GM18499 (cell line): ENCODE measurements at regions not wholly inside any gene's neighbourhood (a gene's known extent, or its start where the extent isn't known, plus 50 kb on each side); places are given as distances from the start of the nearest gene placed in this dataset.

Experiments used
- ATAC-seq: cut with Tn5 transposase; IDR thresholded peaks from one replicate; pipeline ENCODE4 v1.9.1; 2021; ENCODE audit warnings: moderate number of reproducible peaks; ENCODE audit not compliant: insufficient read depth, unreplicated experiment

DNA sequence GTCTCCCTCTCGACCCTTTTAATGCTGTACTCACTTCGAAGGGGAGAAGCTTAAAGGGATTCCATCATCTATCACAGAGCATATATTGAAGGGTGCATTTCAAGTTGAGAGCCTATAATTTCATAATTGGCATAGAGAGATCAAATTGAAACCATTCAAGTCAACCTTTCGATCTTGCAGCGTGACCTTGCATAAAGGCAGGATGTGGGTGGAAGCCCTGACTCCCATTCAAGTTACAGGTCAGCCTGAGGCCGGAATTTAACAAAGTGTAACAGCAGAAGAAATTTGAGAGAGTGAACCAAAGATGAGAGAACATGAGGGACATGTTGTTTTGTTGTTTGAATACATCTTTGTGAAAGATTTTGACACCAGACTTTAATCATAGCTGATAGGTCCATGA lies 195.3 kb upstream of the TPK1 start:
- no peak for ATAC-seq

- ATAC-seq: no peak
Observed at GRCh38 chr7:145030754-145031153, 194.9 kb upstream of the TPK1 start.

GRCh38 chr7:145020454-145020853 lies 184.6 kb upstream of the TPK1 start:
- no peak for ATAC-seq

GRCh38 chr7:145016068-145016467 lies 180.2 kb upstream of the TPK1 start:
- ATAC-seq: no peak

DNA sequence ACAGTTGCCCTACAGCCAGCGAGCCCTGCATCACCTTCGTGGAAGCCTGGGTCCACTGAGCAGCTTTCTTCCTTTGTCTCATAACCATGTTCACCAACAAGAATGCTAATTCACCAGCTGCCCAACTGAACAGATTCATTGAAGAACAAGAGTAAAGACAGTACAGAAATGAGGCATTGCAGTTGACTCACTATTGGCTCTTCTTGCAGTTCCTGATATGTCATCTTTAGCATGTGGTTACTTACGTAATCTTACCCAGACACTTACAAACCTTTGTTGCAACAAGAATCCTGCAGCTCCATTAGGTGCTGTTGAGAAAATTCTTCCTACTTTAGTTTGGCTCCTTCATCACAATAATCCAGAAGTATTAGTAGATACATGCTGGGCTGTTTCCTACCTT lies 174.0 kb upstream of the TPK1 start:
- no peak for ATAC-seq

GRCh38 chr7:145005601-145006000 lies 169.7 kb upstream of the TPK1 start:
- no peak for ATAC-seq

GRCh38 chr7:144997512-144997911 lies 161.7 kb upstream of the TPK1 start:
- ATAC-seq: no peak

DNA sequence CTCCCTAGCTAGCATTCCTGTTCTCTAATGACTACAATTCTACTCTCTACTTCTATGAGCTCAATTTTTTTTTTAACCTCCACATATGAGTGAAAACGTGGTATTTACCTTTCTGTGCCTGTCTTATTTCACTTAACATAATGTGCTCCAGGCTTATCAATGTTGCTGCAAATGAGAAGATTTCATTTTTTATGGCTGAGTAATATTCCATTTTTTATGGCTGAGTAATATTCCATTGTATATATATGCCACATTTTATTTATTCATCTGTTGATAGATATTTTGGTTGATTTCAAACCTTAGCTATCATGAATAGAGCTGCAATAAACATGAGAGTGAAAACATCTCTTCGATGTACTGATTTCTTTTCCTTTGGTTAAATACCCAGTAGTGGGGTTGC lies 159.6 kb upstream of the TPK1 start:
- ATAC-seq: no peak

- ATAC-seq: no peak
Observed at GRCh38 chr7:144991041-144991440, 155.2 kb upstream of the TPK1 start.

GRCh38 chr7:144987686-144988085 lies 151.8 kb upstream of the TPK1 start:
- no peak for ATAC-seq

- ATAC-seq: no peak
Observed at GRCh38 chr7:144982133-144982532, 146.3 kb upstream of the TPK1 start.

DNA sequence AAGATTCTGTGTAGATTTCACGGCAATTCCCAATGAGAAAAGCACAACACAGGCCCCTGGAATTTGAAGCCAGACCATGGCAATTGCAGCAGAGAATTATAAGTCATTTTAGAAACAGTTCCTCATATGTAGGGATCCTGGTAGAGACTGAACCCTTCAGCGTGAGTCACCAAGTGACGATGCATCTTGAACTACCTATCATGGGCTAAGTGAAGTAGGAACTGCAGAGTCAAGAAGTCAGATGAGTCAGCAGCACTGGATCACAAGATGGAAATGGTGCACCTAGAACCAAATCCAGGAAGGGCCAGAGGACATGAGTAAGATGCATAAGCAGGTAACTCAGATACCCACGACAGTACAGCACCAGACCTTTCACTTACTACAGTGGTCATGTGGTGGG lies 140.0 kb upstream of the TPK1 start:
- no peak for ATAC-seq

- no peak for ATAC-seq
Observed at GRCh38 chr7:144969787-144970186, 133.9 kb upstream of the TPK1 start.

DNA sequence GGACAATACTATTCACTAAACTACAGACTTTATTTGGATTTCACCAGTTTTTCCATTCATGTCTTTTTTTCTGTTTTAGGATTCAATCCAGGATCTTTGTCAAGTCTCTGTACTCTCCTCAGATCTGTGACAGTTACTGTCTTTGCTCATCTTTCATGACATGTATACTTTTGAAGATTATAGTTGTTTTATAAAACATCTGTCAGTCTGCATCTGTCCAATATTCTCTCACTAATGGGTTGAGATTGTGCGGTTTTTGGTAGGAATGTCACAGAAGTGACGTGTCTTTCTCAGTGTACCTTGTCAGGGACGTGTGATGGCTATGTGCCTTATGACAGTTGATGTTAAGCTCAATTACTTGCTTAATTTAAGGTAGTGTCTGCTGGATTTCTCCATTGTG lies 124.9 kb upstream of the TPK1 start:
- ATAC-seq: no peak

DNA sequence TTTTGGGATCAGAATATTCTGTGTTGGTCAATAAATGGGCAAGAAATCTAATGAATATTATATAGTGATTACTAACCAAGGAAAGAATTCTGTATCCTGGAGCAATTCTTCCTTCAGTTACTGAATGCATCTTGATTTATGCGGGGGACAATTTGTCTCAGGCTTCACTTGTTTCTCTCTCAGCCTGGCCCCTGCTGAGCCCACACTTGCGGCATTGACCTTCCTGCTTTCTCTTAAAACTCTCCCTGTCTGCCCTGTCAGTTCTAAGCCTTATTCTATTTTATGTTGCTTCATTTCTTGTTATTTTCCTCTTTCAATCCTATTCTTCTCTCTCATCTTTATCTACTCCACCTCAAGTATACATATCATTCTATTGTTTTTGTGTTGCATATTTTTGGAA lies 122.1 kb upstream of the TPK1 start:
- no peak for ATAC-seq

GRCh38 chr7:144955422-144955821 lies 119.6 kb upstream of the TPK1 start:
- no peak for ATAC-seq

DNA sequence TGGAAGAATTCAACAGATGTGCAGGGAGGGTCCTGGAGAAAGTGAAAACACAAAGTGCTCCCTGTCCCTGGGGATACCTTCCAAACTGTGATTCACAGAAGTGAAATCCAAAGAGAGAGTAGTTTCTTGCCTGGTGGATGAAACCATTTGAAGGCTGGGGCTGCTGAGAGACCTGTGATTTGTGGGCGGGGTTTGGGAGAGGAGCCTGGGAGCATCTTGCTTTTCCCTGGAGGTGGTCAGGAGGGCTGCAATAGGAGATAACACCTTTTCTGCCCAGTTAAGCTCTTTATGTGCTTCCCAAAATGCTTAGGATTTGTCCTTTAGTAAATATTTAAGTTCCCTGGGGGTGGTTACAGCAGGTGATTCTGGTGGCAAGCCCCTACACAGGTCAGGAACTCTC lies 105.3 kb upstream of the TPK1 start:
- ATAC-seq: no peak

DNA sequence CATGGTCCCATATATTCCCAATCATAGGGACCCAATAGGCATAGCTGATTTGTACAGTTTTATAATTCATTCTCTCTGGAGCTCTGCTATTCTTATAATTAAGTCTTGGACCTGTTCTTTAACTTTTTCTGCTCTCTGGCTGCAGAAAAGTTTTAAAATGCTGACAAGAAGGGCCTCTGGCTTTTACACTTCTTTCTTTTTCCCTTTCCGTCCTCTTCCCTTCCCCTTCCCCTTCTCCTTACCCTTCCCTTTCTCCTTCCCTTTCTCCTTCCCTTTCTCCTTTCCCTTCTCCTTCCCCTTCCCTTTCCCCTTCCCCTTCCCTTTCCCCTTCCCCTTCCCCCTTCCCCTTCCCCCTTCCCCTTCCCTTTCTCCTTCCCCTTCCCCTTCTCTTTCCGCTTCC lies 101.3 kb upstream of the TPK1 start:
- no peak for ATAC-seq

GRCh38 chr7:144936314-144936713 lies 100.5 kb upstream of the TPK1 start:
- ATAC-seq: no peak

- ATAC-seq: no peak
Observed at GRCh38 chr7:144910411-144910810, 74.6 kb upstream of the TPK1 start.

- no peak for ATAC-seq
Observed at GRCh38 chr7:144908943-144909556, 73.2 kb upstream of the TPK1 start.

DNA sequence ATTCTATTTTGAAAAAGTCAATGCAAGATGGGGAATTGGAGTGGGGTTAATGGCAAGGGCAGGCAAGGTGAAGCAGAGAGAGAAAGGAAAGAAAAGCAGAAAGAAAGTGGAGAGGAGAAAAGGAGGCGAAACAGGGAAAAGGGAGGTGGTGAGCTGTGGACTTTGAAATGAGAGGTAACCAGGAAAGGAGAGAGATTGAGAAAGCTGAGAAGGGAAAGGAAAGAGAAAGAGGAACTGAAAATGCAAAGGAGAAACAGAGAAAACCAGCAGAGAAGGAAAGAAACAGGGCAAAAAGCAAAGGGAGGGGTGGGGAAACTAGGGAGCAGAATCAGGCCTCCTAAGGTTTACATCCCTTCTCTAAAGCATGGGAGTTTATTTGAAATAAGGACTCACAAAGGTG lies 72.5 kb upstream of the TPK1 start:
- no peak for ATAC-seq

- peak; percentile 90 for ATAC-seq
Observed at GRCh38 chr7:144907577-144907976, 71.7 kb upstream of the TPK1 start.
